GM19468 (cell line): ENCODE measurements at regions not wholly inside any gene's neighbourhood (a gene's known extent, or its start where the extent isn't known, plus 50 kb on each side); places are given as distances from the start of the nearest gene placed in this dataset.

Source experiments
- ATAC-seq: cut with Tn5 transposase; IDR thresholded peaks from one replicate; pipeline ENCODE4 v1.9.1; 2021; ENCODE audit warnings: mild to moderate bottlenecking, moderate library complexity, moderate number of reproducible peaks; ENCODE audit not compliant: unreplicated experiment; ENCODE audit errors: extremely low read depth

DNA sequence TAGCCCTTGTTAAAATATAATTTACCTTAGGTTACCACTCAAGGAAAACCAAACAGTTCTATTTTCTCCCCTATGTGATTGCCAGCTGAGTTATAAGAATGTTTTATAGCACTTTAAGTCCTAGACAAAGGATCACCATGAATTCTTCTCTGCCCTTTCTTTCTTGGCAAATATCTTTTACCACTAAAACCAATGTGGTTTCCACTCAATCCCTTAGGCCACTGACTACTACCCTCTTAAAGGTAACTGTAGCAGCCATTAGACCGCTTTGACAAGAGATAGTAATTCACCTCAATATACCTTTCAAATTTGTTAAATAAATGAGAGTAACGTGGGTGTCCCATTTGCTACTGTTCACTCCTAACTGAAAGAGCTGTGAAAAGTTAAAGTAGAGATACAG lies 307.9 kb upstream of the PRMT6 start:
- ATAC-seq, result no peak

DNA sequence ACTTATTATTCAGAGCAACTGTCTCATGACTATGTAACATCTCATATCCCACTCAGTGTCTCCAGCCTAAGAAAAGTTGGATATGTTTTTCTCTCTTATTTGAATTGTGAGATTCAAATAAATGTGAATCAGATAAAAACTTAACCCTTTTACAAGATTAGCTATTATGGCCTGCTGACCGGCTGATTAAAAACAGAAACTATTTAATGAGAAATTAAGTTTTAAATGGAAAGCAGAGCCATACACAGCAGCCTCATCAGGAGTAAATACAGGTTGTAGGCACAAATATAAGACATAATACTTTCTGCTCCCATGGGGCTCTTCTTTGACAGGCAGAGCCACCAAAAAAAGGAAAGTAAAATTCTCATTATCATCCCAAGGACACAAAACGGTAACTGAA lies 307.0 kb upstream of the PRMT6 start:
- ATAC-seq, result no peak

DNA sequence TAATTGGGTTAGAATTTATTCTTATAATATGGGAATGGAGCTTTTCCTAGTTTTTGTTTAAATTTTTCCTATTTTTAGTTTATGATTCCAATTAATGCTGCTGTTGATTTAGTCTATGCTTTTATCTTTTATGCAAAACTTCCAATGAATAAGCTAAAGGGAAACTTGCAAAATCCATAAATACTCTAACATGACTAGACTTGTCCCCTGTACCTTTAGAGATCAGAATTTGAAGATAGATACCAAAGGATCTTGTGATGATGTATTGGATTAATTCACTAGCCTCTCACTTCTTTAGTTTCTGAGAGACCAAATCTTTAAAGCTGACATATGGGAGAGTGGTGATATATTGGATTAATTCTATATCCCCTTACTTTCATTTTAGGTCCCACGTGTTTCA lies 306.6 kb upstream of the PRMT6 start:
- ATAC-seq, result no peak

DNA sequence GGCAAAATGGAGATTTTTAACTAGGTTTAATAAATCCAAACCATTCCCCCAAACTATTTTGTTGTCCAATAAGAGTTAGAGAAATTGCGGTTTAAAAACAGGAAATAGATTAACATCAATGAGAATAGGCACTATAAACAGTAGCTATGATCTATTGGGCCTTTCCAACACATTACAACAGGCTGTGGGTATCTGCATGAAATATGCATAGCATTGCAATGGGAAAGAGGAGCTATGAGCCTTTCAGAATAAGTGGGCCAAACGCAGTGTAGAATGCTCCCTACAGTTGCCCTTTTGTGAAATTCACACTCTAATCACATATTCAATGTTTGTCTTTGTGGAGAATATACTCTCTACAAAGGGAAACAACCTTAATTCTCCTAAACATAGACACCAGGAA lies 305.5 kb upstream of the PRMT6 start:
- ATAC-seq, result no peak

DNA sequence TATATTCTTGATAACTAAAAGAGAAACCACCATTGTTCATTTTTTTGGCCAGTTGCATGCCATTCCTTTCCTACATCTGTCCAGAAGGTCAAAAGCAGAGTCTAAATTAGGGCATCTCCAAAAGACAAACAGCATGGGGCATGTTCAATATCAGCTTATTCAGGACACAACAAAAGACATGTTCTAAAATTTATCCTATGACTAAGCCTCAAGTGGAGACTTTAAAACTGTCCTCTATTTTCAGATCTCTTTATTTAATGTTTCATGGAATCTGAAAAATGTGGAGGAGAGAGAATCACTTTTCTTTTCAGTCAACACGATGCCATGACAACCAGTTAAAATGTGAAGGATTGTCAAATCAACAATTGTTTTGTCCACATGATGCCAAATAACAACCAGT lies 303.4 kb upstream of the PRMT6 start:
- ATAC-seq, result no peak

DNA sequence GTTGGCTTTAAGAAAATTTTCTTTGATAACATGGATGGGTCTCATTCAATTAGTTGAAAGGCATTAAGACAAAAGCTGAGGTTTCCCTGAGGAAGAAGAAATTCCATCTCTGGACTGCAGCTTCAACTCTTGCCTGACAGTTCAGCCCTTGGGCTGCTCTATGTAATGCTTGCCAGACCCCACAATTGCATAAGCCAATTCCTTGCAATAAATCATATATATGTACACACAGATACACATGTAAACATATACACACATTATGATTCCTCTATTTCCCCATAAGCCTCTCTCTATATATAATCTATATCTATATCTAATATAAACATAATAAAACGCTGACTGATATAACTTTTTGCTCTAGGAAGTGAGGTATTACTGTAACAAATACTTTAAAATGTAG lies 301.5 kb upstream of the PRMT6 start:
- ATAC-seq, result no peak

DNA sequence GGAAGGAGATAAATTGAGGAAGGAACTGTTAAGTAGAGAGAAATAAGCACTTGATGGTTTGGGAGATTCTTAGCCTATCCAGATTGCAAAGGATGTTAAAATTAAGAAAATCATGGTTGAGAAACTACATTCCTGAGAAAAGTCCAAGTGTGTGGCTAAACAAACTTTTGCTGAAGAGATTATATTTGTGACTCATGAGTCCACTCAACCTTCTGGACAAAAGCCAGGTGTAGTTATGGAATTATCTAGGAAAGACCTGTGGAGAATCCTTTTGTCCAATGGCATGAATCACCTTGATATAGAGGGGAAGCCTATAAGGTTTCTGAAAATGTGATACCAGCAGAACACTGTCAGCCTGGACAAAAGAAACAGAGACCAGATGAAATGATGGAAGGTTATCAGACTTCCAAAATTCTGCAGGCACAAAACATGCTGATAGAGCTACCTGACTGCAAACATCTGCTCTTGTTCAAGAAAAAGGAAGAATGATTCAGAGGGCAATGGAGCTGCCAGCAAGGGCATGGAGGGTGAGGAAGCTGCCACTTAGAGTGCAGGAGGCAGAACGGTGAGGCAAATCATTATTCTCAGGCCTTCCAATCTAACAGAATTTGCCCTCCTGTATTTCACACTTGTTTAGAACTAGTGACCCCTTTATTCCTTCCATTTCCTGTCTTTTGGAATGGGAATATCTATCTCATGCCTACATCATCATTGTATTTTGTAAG lies 300.6 kb upstream of the PRMT6 start:
- ATAC-seq, result no peak

DNA sequence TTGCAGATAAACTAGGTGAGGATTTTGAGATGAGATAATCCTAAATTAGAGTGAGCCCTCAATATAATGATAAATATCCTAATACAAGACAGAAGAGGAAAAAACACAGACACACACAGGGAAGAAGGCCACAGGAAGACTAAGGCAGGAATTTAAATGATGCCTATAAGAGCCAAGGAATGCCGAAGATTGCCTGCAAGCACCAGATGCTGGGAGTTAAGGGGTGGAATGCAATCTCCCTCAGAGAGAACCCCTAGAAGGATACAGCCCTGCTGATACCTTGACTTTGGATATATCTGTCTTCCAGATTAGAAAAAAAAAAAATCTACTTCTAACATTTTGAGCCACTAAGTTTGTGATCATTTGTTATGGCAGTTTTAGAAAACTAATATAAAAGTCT lies 299.7 kb upstream of the PRMT6 start:
- ATAC-seq, result no peak

DNA sequence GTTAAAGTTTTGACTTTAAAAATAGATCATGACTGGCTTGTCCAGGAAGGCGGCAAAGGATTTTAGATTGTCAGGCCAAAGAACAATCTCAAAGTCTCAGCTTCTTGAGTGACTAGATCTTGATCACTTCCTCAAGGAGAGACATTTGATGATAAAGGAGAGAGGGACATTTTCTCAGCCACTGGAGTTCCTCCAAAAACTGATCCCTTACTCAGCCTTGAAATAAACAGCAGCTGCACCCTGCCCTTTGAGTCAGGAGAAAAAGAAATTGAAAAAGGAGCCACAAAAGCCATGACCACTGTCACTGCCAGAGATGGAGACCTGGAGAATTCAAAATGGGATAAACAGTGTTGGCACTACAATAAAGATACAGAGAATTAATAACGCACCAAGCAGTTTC lies 288.4 kb upstream of the PRMT6 start:
- ATAC-seq, result no peak

DNA sequence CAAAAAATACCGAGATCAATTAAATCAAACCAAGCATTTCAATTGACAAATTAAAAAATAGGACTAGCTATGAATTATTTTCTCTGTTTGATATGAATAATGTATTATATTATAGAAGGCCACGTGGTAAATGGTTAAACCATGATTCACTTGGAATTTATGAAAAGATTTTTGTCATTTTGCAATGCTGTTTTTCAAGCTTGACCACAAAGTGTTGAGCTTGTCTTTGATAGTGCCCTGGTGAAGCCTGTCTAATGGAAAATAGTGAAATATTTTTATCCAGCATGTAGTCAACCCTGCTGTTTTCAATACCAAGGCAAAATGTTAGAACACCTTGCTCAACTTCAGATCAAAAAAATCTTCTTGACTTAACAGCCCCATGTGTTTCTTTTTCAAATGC lies 288.0 kb upstream of the PRMT6 start:
- no peak for ATAC-seq

DNA sequence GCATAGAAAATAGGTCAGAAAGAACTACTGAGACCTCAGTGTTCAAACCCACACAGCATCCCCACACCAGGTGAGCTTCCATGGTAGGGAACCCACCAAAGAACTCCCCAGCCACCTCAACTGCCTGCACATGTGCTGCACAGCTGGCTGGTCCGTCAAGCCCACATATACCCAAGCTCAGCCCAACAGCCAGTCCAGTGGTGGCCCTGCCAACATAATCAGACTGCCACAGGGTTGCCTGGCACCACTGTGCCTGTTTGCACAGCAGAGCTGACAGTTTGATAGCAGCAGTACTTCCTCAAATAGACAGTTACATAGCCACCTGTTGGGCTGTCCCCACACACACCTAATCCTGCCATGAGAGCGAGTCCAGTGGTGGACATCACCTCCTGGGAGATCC lies 283.3 kb upstream of the PRMT6 start:
- ATAC-seq, result no peak

DNA sequence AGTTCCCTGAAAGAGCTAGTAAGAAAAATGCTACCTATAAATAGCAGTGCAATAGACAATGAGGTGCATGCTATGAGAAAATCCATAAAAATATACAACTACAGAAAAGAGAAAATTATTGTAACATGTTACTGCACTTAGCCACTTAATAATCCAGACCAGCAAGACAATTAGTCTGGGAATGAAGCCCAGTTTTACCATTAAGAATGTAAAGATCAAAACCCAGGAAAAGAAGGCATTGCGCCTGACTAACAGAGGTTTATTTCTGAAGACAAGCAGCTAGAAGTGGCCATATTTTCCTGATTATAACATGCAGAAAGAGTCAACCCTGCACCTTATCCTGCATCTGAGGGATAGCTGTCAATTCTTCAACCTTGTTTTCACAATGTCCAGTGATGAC lies 276.4 kb upstream of the PRMT6 start:
- ATAC-seq, result no peak

DNA sequence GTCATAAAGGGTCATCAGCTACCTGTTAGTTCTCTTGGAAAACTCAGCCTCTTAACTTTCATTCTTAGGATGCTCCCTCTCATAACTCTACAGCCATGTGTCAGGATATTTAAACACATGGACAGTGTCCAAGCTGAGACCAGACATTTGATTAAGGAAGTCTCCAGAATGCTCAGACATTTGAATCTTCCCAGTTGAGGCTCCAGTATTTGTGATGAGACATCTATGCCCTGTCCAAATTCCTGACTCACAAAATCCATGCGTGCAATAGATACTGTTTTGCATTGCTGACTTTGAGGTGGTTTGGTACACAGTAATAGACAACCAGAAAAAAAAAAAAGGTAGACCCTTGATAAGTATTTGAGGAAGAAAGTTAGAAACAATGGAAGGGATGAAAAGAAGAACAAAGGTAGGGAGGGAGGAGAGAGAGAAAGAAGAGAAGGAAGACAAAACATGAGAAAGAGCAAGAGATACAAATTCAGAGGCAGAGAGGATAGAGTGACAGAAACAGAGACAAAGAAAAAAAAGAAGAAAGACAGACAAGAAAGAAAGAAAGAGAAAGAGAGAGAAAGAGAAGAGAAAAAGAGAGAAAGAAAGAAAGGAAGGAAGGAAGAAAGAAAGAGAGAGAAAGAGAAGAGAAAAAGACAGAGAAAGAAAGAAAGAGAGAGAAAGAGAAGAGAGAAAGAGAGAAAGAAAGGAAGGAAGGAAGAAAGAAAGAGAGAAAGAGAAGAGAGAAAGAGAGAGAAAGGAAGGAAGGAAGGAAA lies 275.5 kb upstream of the PRMT6 start:
- ATAC-seq, result no peak

DNA sequence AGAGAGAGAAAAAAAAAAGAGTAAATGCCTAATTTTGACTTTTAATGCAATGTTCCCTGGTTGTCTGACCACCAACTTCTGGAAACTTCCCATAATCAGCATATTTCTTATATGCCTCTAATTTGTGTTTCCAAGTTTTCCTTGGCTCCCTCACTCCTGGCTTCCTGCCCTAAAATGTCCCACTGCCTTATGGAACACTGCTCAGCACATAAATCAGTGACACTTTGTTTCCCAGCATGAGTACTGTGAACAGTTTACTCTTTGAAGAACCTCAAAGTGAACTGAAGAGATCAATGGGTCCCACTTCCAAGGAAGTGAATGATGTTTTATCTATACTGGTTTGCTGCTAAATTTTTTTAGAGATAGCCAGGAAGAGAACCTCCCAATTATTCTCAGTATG lies 271.3 kb upstream of the PRMT6 start:
- no peak for ATAC-seq

DNA sequence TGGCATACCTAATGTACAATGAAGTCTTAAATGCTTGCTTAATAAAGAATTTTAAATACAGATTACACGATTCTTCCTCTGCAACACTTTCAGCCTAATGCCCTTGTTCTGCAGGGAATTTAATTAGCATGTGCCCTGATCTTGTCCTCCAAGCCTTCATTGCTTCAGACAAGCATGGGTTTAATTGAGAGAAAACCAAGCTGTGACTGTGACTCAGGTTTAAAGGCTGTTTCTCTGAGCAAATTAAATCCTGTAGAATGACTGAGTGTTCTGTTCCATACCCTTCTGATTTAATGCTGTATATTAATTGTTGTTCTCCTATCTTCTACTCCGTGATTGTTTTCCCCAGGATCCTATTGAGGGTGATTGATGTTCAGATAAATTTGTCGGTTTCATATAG lies 269.0 kb upstream of the PRMT6 start:
- no peak for ATAC-seq

DNA sequence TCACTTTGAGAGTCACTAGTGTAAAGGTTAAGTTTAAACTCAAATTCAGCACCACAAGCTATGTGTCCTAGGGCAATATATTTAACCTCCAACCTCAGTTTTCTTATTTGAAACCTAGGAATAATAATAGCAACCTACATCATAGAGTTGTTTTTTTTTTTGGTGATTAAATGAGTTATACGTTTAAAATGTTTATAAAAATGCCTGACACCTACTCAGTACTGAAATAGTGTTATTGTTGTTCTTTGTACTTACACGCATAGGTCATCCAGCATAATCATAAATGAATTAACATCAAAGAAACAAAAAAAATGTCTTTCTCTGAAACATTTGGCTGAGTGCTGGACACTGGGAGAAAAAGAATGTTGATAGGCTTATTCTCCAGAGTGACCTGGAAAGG lies 266.8 kb upstream of the PRMT6 start:
- no peak for ATAC-seq

DNA sequence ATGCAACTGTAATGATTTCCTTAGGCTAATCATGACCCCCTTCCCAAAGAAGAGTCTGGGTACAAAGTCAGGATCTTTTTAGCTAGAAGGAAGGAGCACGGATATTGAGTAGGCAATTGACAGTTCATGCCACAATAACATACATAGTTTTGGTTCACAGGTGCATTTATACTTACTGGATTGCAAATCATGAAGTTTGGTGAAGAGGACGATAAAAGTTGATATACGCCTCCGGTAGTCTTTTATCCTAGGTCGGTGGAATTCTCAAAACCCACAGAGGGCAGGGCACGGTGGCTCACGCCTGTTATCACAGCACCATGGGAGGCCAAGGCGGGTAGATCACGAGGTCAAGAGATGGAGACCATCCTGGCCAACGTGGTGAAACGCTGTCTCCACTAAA lies 265.4 kb upstream of the PRMT6 start:
- ATAC-seq, result no peak

DNA sequence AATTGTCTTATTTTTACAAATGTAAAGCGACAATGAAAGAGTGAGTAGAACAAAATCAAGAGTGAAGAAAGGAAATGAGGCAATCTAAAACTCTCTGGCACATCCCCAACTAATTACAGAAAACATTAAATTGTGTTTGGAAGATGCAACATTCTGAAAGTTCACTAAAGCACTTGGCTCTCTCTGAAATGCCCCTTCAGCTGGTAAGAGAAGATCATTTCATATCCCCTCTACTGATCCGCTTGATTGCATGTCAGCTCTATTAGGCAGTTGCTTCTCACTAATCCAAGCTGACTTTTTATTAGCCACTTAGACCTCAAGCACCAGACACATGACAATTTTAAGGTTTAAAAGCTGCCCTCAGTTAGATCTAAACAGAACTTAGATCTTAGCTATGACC lies 262.8 kb upstream of the PRMT6 start:
- no peak for ATAC-seq

DNA sequence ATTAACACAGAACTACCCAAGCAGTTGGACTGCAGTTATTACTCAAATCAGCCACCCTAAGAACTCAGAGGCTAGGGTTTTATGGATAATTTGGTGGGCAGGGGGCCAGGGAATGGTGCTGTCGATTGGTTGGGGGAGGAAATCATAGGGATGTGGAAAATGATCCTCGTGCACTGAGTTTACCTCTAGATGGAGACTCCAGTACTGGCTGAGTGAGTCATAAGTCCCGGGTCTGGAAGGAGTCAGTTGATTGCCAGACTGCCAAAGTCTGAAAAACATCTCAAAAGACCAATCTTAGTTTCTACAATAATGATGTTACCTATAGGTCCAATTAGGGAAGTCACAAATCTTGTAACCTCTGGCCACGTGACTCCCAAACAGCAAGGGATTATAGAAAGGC lies 257.5 kb upstream of the PRMT6 start:
- ATAC-seq, result no peak

DNA sequence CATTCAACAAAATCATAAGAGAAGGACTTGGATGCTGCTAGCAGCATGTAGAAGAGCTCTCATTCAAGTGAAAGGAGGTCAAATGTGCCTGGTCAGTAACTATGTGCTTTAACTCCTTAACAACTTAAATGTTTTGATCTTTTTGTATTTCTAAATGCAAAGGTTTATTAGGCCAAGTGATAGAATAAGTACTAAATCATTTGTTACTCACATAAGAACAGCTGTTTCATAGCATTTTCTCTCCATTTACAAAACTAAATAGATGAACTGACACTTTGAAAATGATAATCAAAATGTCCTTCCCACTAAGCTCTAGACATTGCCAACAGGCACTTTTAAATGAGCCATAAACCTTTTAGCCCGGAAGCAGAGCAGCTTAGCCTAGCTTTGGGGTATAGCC lies 254.3 kb upstream of the PRMT6 start:
- ATAC-seq, result no peak

DNA sequence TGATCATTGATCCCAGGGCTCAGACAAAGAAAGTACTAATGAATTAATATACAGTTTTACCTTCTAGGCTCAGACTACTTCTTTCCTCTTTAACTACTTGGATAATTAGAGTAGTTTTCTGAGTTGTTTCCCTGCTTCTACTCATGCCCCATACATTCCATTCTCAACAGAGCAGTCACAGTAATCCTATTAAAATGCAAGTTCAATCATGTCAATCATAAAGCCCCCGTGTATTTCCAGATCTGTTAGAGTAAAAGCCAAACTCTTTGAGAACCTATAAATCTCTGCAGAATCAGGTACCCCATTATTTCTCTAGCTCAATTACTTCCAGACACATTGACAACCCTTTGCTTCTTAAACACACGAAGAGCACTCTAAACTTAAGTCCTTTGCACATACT lies 242.1 kb upstream of the PRMT6 start:
- ATAC-seq, result no peak

DNA sequence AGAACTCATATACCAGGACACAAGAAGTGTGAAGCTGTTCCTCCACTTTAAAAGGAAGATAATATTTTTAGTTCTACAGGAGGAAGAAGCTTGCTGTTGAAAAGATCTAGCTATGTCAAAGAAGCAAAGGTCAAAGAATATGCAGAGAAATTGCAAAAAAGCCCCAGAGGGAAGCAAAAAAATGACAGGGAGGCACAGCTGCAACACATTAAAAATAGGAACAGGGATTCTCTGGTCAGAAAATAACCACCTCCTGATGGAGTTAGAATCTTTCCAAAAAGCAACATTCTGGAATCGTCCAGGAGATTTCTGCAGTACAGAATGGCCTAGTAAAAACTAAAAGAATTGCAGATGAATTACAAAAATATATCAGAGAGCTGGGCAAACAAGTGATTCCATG lies 238.9 kb upstream of the PRMT6 start:
- ATAC-seq, result no peak
